Fibroblast of pulmonary artery (primary cell): ENCODE measurements at regions not wholly inside any gene's neighbourhood (a gene's known extent, or its start where the extent isn't known, plus 50 kb on each side); places are given as distances from the start of the nearest gene placed in this dataset.
"Not testable (repeated sequence)": the region's sequence is repeated elsewhere in the genome, so short reads cannot be mapped to it uniquely, and the experiment has no call there.

ENCODE experiments used
- DNase-seq: peaks from one replicate; pipeline ENCODE4 v3.0.0-alpha.2; 2010; ENCODE audit warnings: low read depth
- H3K4me3 ChIP-seq: replicated peaks from 2 replicates; pipeline ENCODE4 v1.5.1; 2011; ENCODE audit warnings: low read depth, mild to moderate bottlenecking, control low read depth, low read length, moderate library complexity
- CTCF ChIP-seq: IDR thresholded peaks from 2 replicates; pipeline ENCODE4 v1.5.1; 2011; ENCODE audit warnings: mild to moderate bottlenecking, control low read depth, low read length, inconsistent platforms; ENCODE audit errors: missing control alignments

GRCh38 chr2:236353594-236353942 lies 89.4 kb upstream of the ASB18 start:
- no peak for TF ChIP-seq CTCF
- DNase-seq = no peak
- H3K4me3 ChIP-seq = no peak overlapping the region

- no peak for DNase-seq
- no peak for TF ChIP-seq CTCF
- no peak overlapping the region for H3K4me3 ChIP-seq
Observed at GRCh38 chr2:236354056-236354940, 90.1 kb upstream of the ASB18 start.

DNA sequence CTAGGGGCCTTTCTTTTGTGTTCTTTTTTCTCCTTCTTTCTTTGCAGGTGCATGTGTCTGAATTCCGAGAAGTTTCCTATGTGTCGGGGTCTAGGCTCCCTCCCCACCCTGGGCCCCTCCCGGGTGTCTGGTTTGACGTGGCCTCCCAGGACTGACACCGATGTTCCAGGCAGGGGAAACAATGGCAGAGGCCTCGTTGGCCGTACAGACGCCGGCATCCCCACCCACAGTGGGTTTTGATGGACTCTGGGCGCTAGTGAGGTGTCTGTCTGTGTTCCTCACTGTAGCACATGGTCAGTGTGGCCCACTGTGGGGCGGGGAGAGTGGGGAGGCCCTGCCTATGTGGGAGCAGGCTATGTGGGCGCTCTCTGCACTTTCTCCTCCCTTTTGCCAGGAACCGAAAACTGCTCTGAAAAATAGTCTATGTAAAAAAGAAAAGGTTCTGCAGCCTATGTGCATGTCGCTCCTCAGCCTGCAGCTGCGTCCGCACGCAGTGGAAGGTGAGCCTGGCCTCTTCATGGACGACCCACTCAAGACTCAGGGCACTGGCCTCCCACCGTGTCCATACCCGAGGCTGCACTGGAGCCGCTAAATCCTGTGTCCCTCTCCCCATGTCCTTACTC lies 90.9 kb upstream of the ASB18 start:
- DNase-seq = no peak
- no peak for TF ChIP-seq CTCF

DNA sequence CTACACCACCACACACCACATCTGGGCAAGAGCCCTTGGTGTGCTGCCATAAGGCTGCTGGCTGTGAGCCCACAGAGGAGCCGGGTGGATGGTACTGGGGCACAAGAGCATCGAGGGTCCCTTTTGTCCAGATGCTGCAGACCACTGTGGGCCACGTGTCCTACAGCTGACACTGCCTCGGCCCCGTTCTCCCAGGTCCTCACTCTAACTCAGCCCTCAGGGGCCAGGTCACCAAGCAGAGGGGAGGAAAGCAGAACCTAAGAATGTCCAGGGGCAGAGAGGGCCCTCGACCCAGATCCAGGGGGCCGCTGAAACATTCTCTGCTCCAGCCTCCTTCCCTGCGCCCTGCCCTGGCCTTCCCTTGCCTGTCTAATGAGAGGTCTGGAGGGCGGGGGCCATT lies 91.7 kb upstream of the ASB18 start:
- DNase-seq = no peak
- TF ChIP-seq CTCF = no peak
- no peak overlapping the region for H3K4me3 ChIP-seq

More for the DNA sequence above, 90.9 kb upstream of the ASB18 start:
- H3K4me3 ChIP-seq = no peak overlapping the region

DNA sequence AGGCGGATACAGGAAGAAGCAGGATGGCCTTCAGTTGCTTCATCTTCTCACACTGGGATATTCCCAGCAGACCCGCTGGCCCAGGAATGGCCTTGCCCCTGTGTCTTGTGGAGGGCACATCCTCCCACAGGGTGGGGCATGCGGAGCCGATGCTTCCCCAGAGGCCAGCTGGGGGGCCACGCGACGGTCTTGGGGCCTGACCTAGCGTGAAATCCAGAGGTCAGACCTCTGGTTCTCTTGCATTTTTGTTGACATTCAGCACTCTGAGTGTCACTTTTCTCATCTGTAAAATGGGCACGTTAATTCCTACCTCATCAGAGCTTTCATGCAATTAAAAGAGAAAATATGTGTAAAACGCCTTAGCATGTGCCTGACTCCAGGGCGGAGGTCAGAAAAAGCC lies 92.1 kb upstream of the ASB18 start:
- DNase-seq, H3K4me3 ChIP-seq: not testable (repeated sequence)

DNA sequence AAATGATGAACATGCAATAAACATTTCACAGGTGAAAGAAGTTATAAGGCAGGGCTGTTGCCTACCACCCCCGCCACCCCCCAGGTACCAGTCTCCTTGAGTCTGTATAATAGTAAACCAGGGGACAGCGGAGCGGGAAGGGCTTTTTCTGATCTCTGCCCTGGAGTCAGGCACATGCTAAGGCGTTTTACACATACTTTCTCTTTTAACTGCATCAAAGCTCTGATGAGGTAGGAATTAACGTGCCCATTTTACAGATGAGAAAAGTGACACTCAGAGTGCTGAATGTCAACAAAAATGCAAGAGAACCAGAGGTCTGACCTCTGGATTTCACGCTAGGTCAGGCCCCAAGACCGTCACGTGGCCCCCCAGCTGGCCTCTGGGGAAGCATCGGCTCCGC lies 94.3 kb upstream of the ASB18 start:
- not testable (repeated sequence) for H3K4me3 ChIP-seq, DNase-seq

GRCh38 chr2:236359426-236360045 lies 95.3 kb upstream of the ASB18 start:
- TF ChIP-seq CTCF = no peak
- DNase-seq = no peak
- H3K4me3 ChIP-seq = no peak overlapping the region

DNA sequence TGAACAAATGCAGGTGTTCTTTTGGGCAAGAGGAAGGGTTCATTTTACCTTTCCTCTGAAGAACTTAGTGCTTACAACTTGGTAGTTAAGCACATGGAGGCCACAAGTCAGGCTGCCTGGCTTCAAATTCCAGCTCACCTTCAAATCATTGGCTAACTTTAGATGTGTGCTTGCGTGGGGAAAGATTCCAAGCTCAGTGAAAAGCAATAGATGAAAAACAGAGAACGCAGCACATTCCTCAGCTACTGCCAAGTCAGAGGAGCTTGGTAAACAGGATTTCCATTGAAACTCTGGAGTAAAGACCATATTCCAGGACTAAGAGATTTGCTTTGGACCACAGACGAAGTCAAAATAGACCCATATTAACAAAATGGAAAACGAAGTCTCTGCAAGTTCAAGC lies 96.3 kb upstream of the ASB18 start:
- DNase-seq = peak; percentile 2
- no peak overlapping the region for H3K4me3 ChIP-seq
- no peak for TF ChIP-seq CTCF
